ENCODE measurements at regions not wholly inside any gene's neighbourhood (a gene's known extent, or its start where the extent isn't known, plus 50 kb on each side); places are given as distances from the start of the nearest gene placed in this dataset.

- TF ChIP-seq EP300 (IDR thresholded peaks at IDR 0.05) (no peak), POLR2A (IDR thresholded peaks at IDR 0.05) (no peak)
- TF ChIP-seq, protein P1, sequence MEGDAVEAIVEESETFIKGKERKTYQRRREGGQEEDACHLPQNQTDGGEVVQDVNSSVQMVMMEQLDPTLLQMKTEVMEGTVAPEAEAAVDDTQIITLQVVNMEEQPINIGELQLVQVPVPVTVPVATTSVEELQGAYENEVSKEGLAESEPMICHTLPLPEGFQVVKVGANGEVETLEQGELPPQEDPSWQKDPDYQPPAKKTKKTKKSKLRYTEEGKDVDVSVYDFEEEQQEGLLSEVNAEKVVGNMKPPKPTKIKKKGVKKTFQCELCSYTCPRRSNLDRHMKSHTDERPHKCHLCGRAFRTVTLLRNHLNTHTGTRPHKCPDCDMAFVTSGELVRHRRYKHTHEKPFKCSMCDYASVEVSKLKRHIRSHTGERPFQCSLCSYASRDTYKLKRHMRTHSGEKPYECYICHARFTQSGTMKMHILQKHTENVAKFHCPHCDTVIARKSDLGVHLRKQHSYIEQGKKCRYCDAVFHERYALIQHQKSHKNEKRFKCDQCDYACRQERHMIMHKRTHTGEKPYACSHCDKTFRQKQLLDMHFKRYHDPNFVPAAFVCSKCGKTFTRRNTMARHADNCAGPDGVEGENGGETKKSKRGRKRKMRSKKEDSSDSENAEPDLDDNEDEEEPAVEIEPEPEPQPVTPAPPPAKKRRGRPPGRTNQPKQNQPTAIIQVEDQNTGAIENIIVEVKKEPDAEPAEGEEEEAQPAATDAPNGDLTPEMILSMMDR (IDR thresholded peaks at IDR 0.05) = no peak
Observed at GRCh38 chr6:21986703-21987102, 310.1 kb downstream of the PRL start.

All from suprapubic skin (tissue), 3 donors.